GM19438 (cell line): ENCODE measurements at regions not wholly inside any gene's neighbourhood (a gene's known extent, or its start where the extent isn't known, plus 50 kb on each side); places are given as distances from the start of the nearest gene placed in this dataset.

ENCODE experiments used
- ATAC-seq: cut with Tn5 transposase; IDR thresholded peaks from one replicate; pipeline ENCODE4 v1.9.1; 2021; ENCODE audit warnings: low read depth; ENCODE audit not compliant: unreplicated experiment

DNA sequence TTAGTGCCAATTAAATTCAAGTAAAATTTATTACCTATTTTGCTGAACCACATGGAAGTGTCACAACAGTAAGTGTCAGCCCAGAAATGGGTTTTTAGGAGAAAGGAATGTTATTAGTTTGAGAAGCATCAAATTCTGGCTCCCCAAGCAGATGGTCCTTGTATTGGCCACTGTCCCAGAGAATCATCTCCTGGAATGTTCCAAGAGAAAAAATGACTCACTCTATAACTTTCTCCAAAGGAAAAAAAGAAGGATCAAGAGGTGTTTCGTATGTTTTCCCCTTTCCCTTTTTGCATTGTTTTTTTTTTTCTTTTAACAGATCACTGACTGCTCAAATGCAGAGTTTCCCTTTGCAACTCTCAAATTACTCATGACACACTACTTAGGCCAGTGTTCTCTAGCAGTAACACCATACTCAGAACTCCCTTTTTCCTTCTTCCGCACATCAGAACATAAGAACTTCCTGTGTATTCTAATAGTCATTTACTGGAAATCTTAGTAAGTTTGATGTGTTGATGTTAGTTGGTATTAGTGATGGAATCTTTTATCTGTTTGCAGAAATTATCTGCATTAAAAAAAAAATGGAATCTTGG is 390.3 kb downstream of the GPD2 start:
- ATAC-seq: no peak

DNA sequence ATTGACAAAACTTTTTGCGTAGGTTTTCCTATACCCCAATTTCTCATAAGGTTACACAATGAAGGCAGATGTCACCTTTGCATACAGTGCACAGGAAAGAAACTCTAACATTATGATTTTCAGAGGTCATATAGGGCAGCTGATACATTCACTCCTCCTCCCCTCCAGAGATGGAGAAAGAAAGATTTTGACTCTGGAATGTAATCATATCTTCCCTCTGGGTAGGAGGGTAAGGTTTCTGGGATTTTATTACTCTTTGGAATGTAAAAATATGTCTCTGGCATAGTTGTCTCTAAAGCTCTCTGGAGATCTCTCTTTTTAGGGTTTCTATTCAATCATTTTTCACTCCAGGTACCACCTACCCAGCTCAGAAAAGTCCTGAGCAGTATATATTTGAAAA is 398.3 kb downstream of the GPD2 start:
- ATAC-seq: no peak

DNA sequence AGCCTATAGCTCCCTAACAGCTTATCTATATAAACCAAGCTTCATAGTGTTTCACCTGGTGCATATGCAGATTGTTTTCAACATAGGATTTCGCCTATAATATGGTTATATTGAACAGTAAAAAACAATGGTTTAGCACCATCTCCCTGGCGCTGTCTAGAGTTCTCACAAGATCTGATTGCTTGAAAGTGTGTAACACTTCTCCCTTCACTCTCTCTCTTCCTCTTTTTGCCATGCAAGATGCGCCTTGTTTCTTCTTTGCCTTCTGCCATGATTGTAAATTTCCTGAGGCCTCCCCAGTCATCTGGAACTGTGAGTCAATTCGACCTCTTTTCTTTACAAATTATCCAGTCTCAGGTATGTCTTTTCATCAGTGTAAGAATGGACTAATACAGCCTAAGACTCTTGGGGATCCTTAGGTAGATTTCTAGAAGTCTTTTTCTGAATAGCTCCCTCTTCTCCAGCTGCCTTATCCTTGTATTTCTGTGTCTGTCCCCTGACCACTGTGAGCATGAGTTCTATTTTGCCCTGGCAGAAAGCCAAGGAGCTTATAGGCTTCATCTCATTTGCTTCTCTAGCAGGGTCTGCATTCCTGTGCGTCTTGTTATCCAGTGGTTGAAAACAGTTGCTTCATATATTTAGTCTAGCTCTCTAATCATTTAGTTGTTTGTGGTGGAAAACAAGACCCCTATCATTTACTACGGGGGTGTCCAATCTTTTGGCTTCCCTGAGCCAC is 401.6 kb downstream of the GPD2 start:
- ATAC-seq: no peak

DNA sequence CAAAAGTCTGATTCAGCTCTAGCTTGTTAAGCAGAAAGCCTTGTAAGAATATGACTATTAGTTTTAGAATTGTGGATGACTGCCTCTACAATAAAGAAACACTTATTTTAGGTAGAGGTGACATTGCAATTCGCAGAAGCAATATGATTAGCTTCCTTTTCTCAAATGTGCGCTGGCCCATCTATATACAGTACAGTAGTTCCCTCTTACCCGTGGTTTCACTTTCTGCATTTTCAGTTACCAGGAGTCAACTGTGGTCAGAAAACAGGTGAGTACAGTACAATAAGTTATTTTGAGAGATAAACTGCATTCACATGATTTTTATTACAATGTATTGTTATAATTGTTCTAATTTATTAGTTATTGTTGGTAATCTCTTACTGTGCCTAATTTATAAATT is 405.1 kb downstream of the GPD2 start:
- ATAC-seq: no peak

DNA sequence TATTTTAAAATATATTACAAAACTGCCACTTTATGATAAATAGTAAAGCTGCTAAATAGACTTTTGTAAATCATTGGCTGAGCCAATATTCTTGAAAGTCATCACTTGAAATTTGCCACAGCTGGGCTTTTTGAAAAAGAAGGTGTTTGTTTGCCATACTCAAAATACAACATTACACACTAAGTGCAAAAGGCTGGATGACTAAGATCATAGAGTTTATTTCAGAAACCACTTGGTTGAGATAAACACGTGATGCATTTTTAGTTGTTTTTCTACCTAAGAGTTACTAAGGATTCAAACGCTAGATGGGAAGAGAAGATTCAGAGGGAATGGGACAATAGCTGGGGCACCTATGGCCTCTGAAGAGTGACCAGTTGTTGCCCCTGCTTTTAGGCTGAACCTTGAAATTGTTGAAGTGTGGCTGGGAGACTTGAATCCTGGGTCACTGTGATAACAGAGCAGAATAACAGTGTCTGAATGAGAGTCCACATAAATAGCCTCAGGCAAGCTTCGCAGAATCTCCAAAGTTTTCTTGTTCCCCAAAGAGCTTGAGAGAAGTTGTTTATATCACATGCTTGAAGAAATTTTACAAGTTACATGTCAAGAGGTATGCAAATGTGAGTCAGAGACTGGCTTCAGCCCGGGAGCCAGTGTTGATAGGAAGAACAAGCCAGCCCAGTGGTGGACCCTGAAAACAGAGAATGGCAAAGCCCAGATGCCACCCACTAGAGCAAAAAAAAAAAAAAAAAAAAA is 409.8 kb downstream of the GPD2 start:
- no peak for ATAC-seq

DNA sequence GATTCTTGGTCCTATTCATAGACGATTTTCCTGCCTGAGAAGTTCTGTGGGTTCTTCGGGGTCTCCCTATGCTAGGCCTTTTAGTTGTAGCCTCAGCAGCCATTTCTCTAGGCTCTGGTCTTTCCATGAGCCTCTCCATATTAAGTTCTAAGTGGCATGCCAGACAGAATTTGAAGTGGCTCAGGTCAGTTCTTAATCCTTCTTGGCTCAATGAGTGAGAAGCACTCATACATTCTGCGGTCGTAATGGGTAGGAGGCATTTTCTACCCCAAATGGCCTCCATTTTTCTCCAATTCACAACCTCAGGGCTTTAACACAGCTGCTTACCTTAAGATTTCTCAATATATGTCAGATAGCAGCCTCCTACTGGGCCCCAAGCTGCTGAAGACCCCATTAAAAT is 405.3 kb upstream of the GALNT5 start:
- no peak for ATAC-seq

DNA sequence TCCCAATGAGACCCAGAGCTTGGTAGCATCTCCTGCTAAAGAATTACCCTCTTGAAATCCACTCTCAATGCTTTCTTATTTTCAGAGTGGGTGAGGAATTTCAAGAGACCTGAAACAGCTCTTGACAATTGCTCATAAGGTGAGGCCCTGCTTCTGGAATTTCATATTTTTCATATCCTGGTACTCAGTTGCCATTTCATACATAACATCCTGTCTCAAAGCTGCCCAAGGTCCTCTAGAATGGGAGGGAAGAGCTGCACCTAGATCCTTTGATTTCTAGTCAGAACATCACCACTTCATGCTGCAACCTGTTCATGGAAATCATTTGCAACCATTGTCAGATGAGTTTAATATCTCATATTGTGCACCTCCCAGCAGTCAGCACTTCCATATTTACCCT is 404.8 kb upstream of the GALNT5 start:
- ATAC-seq: no peak

DNA sequence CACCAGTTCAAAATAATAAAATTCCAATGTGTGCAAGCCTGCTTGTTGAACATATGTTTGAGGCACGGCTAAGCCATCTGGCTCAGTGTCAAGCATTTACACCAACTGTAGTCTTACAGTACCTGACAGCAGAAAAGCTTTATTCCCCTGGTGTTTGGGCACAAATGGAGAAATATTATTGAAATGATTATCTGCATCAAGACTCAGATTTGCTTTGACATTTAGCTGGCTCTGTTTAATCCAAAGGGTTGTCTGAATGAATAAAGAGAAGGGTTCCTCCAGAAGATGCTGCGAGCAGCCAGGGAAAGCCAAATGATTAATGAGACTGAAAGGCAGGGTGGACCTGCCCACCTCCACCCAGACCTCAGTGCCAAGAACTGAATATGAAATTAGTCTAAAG is 393.2 kb upstream of the GALNT5 start:
- ATAC-seq: no peak

DNA sequence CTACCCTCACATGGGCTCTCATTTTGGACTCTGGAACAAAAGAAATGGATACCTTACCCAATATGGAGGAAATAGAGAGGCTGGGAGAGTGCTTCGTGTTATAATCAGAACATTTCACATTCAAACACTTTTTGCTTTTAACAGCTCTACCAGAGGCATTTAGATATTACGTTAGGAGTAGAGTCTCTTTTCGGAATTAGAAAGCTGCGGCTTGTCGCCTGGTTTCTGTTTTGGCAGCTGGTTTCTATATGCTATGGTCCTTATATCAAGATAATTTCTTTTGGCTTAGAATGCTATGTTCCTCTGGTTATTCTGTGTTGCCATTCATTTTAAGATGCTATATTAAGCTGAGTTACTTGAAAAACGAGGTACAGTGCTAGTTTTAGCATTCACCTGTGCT is 392.8 kb upstream of the GALNT5 start:
- ATAC-seq: no peak

DNA sequence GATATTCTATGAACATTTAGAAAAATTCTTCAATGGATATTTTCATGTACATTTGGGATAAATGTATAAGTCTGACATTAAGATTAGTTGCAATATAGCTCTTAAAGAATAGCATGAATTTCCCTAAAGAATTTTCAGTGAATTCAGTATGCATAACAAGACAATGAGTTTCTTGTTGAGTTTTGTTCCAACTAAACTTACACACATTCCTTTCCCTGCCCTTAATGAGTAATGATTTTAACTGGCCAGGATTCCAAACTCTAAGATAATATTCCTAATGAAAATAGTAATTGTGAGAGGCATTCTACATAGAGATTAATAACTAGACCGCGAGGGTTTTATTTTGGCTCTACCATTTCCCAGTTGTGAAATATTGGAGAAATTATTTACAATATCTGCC is 390.3 kb upstream of the GALNT5 start:
- ATAC-seq: no peak

DNA sequence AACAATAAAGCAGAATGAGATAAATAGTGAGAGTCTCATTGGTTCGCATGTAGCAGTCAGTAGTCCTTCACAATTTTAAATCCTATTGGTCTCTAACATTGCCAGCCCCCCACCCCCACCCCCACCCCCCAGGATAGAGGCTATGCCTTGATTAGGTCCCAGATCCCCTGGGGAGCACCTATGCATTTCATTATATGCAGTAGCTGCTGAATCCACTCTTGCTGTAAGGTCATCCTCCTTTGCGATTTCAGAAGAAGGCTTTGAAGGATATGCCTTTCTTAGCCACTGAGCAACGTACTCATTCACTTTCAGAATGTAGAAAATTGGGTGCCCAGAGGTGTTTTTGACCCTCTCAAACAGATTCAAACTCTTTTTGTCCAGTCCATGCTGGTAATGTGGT is 382.8 kb upstream of the GALNT5 start:
- no peak for ATAC-seq

DNA sequence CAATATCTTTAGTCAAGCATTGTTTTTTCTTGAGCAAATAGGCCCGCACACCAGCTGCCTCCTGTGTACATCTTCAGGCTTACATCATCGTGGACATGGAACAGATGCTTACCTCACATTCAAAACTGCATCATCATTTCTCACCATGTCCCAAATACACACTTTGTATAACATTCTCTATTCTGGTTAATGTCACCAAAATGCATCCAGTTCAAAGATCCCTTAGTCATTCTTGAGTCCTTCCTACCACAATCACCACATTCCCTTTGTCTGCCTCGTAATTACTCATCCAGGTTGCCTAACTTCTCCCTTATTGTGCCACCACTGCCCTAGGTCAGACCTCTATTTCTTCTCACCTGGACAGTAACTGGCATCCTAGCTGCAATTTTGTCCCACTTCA is 373.7 kb upstream of the GALNT5 start:
- no peak for ATAC-seq

DNA sequence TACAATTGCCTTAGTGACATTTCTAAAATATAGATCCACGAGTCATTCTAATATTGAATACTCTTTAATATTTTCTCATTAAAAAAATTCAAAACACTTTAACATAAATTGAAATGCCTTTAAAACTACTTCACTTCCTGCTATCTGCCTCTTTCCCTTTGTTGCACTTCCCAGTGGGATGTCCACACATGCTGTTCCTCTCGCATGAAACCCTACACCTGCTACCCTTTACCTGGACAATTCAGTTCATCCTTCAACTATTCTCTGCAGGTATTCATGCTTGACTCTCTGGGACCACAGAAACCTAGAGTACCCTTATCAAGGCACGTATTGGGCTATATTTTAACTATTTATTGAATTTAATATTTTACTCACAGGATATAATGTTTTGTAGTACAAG is 373.3 kb upstream of the GALNT5 start:
- no peak for ATAC-seq

DNA sequence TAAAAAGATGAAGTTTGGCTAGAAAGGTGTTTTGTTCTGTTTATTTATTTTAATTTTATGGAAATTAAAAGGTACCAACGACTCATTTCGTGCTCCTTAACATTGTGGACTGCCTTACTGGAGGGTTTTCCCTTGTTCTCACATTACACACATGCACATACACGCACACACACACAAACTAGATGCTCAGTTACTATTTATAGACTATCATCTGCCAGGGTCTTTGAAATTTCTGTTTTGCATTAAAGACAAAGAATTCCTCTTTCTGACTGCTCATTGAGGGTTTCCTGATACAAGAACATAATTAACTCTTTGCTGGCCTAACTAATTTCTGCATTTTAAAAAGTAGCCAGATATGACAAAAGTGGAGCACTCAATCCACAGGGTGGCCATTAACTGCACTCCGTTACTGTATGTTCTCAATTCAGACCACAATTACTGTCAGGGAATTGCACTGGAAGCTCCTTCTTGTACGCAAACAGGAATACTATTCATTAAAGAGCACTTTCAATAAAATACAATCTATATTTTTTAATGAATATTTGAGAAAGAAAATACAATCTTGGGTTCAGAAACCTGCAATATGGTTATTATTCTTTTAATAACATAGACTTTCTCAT is 366.9 kb upstream of the GALNT5 start:
- no peak for ATAC-seq

DNA sequence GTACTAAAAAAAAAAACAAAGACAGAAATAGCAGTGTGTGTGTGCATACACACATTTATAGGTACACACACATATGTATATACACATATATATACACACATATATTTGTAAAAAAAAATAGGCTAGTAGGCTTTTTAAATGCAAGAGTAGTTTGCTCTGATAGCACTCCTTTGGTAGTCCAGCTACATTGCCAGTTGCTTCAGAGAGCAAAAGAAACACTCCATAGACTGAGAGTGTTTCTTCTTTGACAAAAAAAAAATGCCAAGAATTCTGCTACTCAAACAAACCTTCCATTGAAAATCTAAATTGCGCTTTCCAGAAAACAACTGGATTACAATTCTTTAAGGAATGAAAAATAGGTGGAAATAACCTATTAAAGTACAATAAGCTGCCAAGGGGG is 365.9 kb upstream of the GALNT5 start:
- ATAC-seq: no peak

DNA sequence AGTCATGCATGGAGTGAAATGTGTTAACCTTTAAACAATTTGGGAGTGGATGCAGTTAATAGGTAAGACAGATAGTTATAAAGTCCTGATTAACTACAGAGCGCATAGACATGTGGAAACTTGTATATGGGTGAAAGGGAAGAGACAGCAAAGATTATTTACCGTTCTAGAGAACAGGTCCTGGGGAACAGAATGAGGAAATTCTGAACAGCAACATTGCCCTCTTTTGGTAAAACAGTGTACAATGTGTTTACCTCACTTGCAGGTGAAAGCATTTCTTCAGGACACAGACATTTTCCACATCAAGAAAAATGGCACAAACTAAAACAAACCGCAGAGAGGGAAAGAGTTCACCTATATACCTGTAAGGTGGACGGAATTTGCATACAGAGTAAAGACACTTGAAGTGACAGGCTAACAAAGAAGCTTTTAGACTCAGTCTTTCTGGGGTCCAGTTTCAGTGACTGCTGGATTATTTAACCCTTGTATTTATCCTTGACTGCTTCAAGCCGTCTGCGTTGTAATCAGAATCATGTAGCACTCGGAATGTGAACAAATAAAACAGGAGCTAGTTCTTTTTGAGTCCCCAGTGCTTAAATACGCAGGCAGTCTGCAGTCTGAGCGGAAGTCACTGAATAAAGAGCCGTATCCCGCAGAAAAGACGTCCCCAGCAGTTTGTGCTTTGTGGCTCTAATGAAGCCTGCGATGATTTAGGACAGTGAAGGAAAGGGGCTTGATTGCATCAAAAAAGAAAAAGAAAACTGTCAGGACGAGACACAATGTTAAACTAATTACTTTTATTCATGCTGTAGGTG is 364.8 kb upstream of the GALNT5 start:
- no peak for ATAC-seq

DNA sequence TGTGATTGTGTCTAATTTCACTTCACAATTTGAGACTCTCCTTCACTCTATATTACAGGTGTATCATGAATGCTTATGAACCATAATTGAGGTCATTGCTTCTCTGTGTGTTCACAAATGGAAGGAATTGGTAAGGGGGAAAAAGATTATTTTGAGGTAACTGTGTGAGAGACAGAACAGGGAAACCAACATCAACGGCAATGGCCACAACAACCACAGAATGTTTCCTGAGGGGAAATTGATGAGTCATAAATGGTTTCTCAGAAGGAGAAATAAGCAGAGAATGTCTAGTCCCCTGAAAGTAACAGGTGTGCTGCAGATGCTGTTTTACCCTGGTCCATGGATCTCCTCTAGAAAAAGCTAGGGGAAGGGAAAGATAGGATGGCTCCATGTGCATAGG is 361.2 kb upstream of the GALNT5 start:
- peak; percentile 94 for ATAC-seq

DNA sequence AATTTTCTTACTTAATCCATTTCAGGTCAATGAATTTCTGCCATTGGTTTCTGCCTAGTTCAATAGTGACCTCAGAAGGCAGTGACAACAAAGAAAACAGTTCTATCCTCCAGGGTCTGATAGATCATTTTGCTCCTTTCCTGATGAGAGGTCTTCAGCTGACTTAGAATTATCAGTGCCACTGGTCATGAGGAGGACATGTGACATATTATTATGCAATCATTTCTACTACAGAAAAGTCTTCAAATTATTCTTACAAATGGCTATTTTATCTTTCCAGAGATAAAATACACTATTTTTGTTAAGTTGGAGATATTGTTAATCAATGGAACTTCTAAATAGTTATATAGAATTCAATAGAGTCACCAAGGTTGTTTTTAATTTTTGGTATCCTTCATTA is 360.0 kb upstream of the GALNT5 start:
- no peak for ATAC-seq

DNA sequence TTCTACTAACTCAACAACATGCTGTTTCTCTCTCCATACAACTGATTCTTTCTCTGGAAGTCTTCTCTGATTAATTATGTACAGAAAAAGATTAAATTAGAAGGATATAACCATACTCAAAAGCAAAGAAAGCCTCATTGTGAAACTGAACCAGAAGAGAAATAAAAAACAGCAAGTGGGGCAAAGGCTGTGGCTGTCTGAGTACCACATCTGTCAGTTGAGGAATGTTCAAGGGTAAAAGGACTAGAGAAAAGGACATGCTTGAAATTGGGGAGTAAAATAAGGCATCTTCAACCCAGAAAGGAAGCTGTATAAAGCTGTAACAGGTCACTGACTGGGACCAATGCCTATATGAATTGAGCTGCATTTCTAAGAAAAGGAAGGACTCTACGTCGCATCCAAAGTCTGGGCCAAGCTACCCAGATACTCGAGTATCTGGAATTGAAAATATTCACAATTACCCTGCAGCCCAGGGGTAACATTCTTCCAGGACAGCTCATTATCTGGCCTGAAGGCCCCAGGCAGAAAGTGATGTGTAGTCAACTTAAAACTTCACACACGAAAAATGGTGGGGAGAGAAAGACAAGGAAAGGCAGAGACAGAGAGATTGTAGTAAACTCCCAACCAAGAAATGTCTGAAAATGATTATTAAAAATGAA is 356.0 kb upstream of the GALNT5 start:
- ATAC-seq: no peak

DNA sequence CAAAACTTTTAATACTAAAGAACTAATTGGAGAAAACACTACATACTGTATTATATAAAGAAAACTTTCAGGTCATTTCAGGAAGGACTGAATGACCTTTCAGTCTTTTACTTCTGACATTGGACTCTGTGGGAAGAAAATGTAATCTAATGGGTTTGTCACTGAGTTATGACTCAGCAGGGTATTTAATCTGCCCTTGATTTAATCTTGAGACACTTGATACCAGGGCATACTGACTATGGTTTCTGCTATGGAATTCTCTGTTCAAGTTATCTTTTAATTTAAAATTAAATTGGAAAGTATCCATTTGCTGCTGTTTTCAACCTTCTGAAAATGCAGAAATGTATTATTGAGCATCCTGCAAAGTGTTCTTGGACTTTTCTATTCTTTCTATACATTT is 354.2 kb upstream of the GALNT5 start:
- no peak for ATAC-seq
